Caco-2 (cell line): ENCODE measurements at regions not wholly inside any gene's neighbourhood (a gene's known extent, or its start where the extent isn't known, plus 50 kb on each side); places are given as distances from the start of the nearest gene placed in this dataset.
A peak's percentile ranks its signal among the peaks of the same experiment; 100 is the strongest.

ENCODE experiments used
- BruUV-seq: library from RNA; stranded (reverse); fragments of 400-500 nt; replicated peaks from 2 replicates; lab custom pipeline; 2021; lab: Mats Ljungman, UMichigan
- CTCF ChIA-PET: fragments of 300-600 bp; sonication (Branson Sonifier 250); formaldehyde crosslinking; loops from one replicate; lab custom pipeline; 2022; ENCODE audit warnings: antibody characterized with exemption; lab: Charles Lee
- POLR2A ChIA-PET: fragments of 300-600 bp; sonication (Branson Sonifier 250); formaldehyde crosslinking; loops from one replicate; lab custom pipeline; 2022; ENCODE audit warnings: antibody characterized with exemption; lab: Charles Lee
- DNase-seq, 2 experiments: peaks; one replicate each; pipeline versions ENCODE4 v3.0.0 to v3.0.0-alpha.2; 2020 to 2022
- H3K27me3 ChIP-seq: replicated peaks from 2 replicates; pipeline ENCODE4 v1.6.0; 2011; ENCODE audit warnings: low read length; ENCODE audit not compliant: control insufficient read depth, insufficient read depth
- H3K36me3 ChIP-seq: 2 replicates; pipeline ENCODE4 v1.5.1; 2011; ENCODE audit warnings: low read length; ENCODE audit not compliant: control insufficient read depth, insufficient read depth
- H3K4me1 ChIP-seq: fragments of 250-450 bp; sonication (Bioruptor Pico); 2 replicates; pipeline ENCODE4 v1.5.1; 2020; ENCODE audit warnings: mild to moderate bottlenecking
- H3K4me3 ChIP-seq: 2 replicates; pipeline ENCODE4 v1.5.1; 2011; ENCODE audit warnings: low read depth, mild to moderate bottlenecking, control low read depth, low read length
- H3K9me3 ChIP-seq: fragments of 250-450 bp; sonication (Bioruptor Pico); 2 replicates; pipeline ENCODE4 v1.5.1; 2020; ENCODE audit warnings: mild to moderate bottlenecking, moderate library complexity
- H3K27ac Mint-ChIP-seq: one replicate; pipeline ENCODE4 v1.8.0; 2022; ENCODE audit warnings: mixed read lengths; ENCODE audit not compliant: unreplicated experiment
- H3K27me3 Mint-ChIP-seq: one replicate; pipeline ENCODE4 v1.8.0; 2022; ENCODE audit warnings: mixed read lengths; ENCODE audit not compliant: insufficient read depth, unreplicated experiment
- H3K36me3 Mint-ChIP-seq: one replicate; pipeline ENCODE4 v1.8.0; 2022; ENCODE audit warnings: mild to moderate bottlenecking, mixed read lengths; ENCODE audit not compliant: insufficient read depth, unreplicated experiment
- H3K4me1 Mint-ChIP-seq: one replicate; pipeline ENCODE4 v1.8.0; 2022; ENCODE audit warnings: low read depth, mixed read lengths; ENCODE audit not compliant: unreplicated experiment
- H3K4me3 Mint-ChIP-seq: one replicate; pipeline ENCODE4 v1.8.0; 2022; ENCODE audit warnings: mild to moderate bottlenecking, moderate library complexity, mixed read lengths; ENCODE audit not compliant: unreplicated experiment
- H3K9me3 Mint-ChIP-seq: one replicate; pipeline ENCODE4 v1.8.0; 2022; ENCODE audit warnings: mixed read lengths; ENCODE audit not compliant: unreplicated experiment
- CTCF ChIP-seq, 2 experiments: fragments of 200-600 bp in 1 of 2; IDR thresholded peaks; 1 replicate in 1 of 2; 2 replicates in 1 of 2; pipeline versions ENCODE4 v1.5.1 to v1.8.0; 2011 to 2022; ENCODE audit warnings: antibody characterized with exemption in 1 of 2, control low read depth in 1 of 2, inconsistent platforms in 1 of 2, low read depth in 1 of 2, low read length in 1 of 2, mild to moderate bottlenecking in 1 of 2, moderate library complexity in 1 of 2; ENCODE audit not compliant: insufficient read depth in 1 of 2, severe bottlenecking in 1 of 2, unreplicated experiment in 1 of 2
- intact Hi-C: fragments of 100-400 bp; cut with micrococcal nuclease; formaldehyde crosslinking; loops from one replicate; pipeline ENCODE4 v1.10.0; 2022; ENCODE audit not compliant: unreplicated experiment

DNA sequence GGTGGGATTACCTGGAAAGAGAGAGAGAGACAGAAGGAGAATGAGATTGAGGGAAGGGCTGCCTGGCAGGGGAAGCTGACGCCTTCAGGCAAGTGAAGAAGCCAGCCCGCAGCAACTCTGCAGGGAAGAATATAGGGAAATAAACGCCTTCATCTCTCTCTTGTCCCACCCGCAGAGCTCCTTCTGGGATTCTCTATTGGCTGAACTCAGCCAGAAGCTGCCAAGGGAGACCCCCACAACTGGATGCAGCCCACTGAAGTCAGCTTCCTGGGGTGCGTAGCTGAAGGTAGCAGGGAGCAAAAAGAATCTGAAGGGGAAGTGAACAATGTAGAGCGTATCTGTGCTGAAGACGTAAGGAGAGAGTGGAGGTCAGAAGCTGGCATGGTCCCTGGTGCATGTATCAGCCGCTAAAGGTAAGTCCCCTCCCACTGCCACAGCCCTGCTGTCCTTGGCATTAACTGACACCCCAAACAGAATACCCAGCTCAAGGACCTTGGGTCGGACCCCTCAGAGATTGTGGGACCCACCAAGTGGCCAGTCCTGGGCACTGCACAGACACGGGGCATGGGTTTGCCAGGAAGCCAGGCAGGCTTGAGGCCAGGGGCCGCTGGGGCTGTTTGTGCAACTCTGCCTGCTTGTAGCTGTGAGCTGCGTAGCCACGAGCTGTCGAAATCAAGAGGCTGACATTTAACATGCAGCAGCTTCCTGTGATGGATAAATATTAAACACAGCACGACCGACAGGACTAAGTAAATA is 469.9 kb downstream of the MN1 start:
- Histone ChIP-seq H3K4me1 (no peaks in the 10 kb centered on the region), H3K36me3 (no peaks in the 10 kb centered on the region), H3K9me3 (no peaks in the 10 kb centered on the region), H3K27me3 (no peaks in the 10 kb centered on the region), H3K4me3 (no peak overlapping the region)
- Mint-ChIP-seq H3K9me3 (no peaks in the 10 kb centered on the region), H3K27ac (no peak overlapping the region), H3K36me3 (no peaks in the 10 kb centered on the region), H3K4me1 (no peaks in the 10 kb centered on the region), H3K27me3 (peaks cover 12% of the 10 kb centered on the region), H3K4me3 (no peak overlapping the region)
- POLR2A ChIA-PET: no interaction called here
- CTCF ChIA-PET: interaction anchor here (0.5 kb wide), 1 partner anchor 724 kb away, joined by 3 read pairs; no protein-coding TSS in a partner anchor
- TF ChIP-seq CTCF (IDR thresholded peaks at IDR 0.05; ENCODE audit: insufficient read depth in 1 of 2, low read depth in 1 of 2, low read length in 1 of 2, severe bottlenecking in 1 of 2, unreplicated experiment in 1 of 2): no peak
- BruUV-seq: no TSS peak
- intact Hi-C loops: no loop called here
- DNase-seq: peak in 1 of 2 experiments; percentile 20

GRCh38 chr22:27335102-27335660 is 466.4 kb downstream of the MN1 start:
- POLR2A ChIA-PET: no interaction called here
- Mint-ChIP-seq H3K36me3 (no peaks in the 10 kb centered on the region), H3K27me3 (peaks cover 12% of the 10 kb centered on the region)

More at GRCh38 chr22:27335102-27335660, 466.4 kb downstream of the MN1 start:
- no peaks in the 10 kb centered on the region for H3K4me1 ChIP-seq
- intact Hi-C loops: no loop called here
- H3K27me3 ChIP-seq: no peaks in the 10 kb centered on the region
- CTCF ChIA-PET: no interaction called here
- H3K36me3 ChIP-seq: no peaks in the 10 kb centered on the region
- TF ChIP-seq CTCF (IDR thresholded peaks at IDR 0.05; ENCODE audit: insufficient read depth in 1 of 2, low read depth in 1 of 2, low read length in 1 of 2, severe bottlenecking in 1 of 2, unreplicated experiment in 1 of 2): no peak
- no TSS peak for BruUV-seq
- DNase-seq: no peak
- H3K9me3 ChIP-seq: no peaks in the 10 kb centered on the region
- H3K4me1 Mint-ChIP-seq: no peaks in the 10 kb centered on the region
- no peak overlapping the region for H3K4me3 ChIP-seq
- H3K4me3 Mint-ChIP-seq: no peak overlapping the region
- H3K27ac Mint-ChIP-seq: no peak overlapping the region
- H3K9me3 Mint-ChIP-seq: no peaks in the 10 kb centered on the region
